ENCODE measurements at regions not wholly inside any gene's neighbourhood (a gene's known extent, or its start where the extent isn't known, plus 50 kb on each side); places are given as distances from the start of the nearest gene placed in this dataset.
"Not testable (repeated sequence)": the region's sequence is repeated elsewhere in the genome, so short reads cannot be mapped to it uniquely, and the experiment has no call there.

DNA sequence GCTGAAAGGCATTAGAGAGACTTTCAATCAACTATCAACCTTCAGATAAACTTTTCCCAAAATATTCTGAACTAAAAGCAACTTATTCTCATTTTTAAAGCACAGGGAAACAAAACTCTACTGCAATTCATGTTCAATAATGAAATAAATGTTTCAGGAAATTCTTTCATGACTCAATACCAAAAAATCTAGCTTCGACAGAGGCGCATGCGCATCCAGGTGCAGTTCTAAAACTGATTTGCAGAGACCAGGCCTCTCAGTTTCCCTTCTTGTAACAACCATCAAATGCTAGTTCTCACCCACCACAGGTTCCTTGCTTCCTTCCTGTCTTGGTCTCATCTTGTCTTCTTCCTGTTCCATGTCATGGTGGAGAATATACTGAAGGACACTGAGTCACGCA lies 55.3 kb upstream of the NRBF2 start:
- DNase-seq: no peak

DNA sequence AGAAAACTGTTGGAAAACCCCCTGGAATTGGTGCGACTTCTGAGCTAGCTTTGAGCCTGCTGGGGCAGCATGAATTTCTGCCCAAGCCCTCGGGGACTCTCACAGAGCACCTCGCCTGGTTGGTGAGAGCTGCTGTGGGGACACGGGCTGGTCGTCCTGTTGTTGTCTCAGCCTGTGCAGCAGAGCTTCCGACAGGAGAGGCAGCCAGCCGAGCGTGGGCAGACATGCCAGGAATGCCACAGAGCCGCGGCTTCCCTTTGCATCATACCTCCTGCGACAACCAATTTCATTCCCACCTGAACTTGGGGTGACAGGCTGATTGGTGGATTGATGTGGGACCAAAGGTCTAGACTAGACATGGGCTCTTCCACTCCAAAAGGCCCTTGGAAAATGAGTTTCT lies 60.2 kb upstream of the NRBF2 start:
- DNase-seq: no peak

DNA sequence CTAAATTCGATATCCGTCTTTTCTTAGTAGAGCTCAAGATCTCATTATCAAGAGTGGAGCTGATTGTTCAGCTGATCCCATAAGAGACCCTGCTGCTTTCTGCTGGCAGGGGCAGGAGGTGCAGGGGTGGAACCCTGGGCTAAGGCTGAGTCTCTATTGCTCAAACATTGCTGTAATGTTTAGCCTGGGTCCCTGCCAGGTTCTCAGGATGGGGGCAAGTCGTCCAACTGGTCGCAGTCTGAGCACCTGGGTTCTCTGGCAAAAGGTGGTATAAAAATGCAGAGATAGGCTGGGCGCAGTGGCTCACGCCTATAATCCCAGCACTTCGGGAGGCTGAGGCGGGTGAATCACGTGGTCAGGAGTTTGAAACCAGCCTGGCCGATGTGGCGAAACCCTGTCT lies 62.0 kb upstream of the NRBF2 start:
- no peak for DNase-seq

DNA sequence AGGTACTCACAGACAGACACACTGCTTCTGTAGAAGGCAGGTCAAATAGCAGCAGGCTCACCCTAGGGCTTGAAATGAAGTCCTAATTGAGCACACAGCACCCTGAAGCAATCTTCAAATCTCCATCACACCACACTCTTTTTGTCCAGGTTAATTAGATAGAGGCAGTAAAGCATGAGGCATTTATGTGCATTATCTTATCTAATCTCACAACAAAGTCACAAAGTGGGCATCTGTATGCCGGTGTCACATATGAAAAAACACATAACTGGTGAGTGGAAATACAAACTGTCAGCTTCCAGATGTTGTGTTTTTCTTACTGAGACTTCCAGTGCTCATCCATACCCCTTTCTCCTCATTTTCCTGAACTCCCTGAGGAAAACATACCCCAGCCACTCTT lies 63.8 kb upstream of the NRBF2 start:
- no peak for DNase-seq

DNA sequence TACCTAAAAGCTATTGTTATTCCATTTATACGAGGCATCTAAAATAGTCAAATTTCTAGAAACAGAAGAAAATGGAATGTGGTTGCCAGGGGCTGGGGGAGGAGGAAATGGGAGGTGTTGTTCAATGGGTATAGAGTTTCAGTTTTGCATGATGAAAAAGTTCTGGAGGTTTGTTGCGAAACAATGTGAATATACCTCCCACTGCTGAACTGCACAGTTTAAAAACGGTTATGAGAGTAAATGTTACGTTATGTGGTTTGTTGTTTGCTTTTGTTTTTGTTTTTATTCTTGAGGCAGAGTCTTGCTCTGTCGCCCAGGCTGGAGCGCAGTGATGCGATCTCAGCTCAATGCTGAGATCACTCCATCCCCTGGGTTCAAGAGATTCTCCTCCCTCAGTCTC lies 64.9 kb upstream of the NRBF2 start:
- no peak for DNase-seq

DNA sequence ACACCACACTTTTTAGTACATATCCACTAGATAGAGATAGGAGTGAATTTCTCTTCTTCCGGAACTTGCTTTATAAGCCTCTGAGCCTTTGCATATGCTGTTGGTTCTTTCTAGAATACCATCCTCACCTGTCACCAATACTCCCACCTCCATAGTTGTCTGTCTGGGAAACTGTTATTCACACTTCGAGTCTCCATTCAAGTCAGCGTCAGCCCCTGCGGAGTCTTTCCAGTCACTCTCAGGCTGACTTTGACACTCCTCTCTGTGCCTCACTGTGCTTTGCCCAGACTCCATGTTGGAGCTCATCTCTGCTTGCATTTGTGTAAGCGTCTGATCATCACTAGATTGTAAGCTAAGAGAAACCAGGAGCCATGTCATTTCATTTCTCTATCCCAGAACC lies 66.5 kb upstream of the NRBF2 start:
- DNase-seq: no peak

DNA sequence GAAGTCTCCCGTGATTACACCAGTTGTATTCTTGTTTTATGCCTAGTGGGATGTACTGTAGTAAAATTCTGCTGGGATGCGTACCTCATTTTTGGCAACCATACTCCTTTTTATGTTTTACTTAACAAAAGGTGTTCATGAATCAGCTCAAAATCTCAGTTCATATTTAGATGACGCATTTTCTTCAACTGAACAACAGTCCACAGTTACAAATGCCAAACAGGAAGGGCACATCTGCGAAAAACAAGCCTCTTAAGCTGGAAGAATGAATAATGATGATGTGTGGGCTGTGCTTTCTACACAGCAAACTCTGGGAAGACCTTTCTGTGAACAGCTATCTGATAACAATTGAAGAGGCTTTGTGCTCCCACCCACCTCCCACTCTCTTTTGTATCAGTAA lies 68.4 kb upstream of the NRBF2 start:
- DNase-seq: no peak

DNA sequence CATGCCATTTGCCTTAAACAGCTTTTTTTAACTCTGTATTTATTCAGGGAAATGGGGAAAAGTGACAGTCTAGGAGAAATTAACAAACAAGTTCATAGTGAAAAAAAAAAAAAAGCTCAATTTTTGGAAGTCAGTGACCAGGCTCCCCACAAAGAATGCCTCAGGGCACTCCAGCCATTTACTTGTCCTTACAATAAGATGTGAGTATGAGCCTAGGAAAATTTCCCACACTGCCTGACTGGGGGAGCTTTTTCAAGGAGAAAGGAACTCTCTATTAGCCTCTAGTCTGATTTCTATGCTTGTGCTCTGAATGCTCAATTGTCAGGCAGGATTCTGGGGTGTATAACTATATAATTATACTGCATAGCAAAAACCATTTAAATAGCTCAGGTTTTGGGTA lies 74.9 kb upstream of the NRBF2 start:
- DNase-seq: no peak

DNA sequence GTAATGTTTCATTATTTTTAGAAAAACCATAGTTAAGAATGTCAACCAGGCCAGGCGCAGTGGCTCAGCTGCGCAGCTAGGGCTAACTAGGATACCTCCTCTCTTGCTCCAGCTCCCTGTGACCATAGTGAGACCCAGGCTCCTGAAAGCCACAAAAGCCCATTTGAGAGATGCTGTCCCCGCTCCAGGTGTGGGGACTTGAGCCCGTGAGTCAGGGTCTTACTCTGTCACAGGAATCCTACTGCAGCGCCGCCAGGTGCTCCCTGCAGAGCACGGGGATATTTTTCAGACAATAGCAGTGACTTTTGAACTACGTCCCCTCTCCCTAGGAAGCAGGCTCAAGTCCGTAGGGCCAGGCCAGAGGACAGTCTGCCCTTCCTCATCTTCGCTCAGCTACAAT lies 75.6 kb upstream of the NRBF2 start:
- no peak for DNase-seq

DNA sequence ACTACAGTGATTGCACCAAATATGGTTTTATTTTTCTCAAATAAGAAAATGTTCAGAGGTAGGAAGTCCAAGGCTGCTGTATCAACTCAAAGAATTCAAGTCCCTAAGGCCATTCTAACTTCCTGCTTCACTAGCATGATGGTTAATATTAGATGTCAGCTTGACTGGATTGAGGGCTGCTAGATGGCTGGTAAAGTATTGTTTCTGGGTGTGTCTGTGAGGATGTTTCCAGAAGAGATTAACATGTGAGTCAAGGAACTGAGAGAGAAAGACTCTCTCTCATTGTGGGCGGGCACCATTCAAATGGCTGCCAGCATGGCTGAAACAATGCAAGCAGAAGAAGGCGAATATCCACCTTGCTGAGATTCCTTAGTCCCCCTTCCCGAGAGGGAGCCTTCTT lies 77.4 kb upstream of the NRBF2 start:
- no peak for DNase-seq

DNA sequence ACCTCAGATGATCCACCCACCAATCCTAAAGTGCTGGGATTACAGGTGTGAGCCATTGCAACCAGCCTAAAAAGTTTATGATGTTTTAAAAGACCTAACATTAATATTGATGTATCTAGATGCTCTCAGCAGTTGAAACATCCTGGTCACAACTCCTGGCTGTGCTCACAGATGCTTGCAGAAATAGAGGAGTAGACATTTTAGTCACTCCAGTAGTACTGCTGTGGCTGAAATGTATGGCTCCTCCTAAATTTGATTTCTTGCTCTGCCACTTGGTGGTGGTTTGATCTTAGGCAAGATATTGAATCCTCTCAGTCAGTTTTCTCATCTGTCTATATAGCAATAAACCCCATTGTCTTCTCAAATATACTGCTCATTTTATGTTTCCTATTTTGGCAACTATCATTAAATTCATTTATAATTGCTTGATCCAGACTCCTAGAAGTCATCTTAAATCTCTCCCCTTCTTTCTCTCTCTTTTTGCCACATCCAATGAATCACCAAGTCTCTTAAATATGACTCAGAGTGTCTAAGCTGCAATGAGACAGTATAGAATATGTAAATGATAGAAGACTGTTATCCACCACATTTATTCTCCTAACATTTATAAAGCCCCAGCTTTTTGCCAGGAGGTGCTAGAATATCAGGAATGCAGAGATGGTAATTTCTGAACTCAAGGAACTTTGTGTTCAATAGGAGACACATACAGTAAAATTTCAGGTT lies 78.1 kb upstream of the NRBF2 start:
- no peak for DNase-seq

DNA sequence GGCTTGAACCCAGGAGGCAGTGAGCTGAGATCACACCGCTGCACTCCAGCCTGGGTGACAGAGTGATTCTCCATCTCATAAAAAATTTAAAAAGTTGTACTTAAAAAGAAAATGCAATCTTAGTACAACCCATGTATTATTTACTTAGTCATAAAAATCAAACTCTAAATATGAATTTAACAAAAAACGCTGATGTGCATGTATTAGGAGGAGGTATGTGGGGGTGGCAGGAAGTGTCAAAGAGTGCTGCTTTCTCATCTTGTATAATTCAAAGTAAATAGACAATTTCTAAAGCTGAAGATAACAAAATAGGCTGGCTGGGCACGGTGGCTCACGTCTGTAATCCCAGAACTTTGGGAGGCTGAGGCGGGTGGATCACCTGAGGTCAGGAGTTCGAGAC lies 81.0 kb upstream of the NRBF2 start:
- no peak for DNase-seq

DNA sequence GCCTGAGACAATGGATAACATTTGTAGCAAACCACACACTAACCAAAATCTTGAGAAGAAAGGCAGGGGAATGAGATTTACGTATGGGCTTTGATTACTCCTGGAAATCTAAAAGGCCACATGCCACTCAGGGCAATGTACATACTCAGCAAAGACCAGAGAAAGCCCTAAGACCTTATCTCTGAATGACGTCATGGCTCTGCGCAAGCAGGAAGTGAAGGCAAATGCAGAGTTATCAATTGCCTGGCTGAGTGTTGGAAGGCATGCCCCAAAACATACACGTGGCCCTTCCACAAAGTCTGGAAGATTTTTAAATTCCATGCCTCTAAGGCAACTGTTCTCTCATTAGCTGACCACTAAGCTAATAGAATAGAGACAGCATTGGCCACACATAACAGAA lies 90.9 kb upstream of the NRBF2 start:
- no peak for DNase-seq

DNA sequence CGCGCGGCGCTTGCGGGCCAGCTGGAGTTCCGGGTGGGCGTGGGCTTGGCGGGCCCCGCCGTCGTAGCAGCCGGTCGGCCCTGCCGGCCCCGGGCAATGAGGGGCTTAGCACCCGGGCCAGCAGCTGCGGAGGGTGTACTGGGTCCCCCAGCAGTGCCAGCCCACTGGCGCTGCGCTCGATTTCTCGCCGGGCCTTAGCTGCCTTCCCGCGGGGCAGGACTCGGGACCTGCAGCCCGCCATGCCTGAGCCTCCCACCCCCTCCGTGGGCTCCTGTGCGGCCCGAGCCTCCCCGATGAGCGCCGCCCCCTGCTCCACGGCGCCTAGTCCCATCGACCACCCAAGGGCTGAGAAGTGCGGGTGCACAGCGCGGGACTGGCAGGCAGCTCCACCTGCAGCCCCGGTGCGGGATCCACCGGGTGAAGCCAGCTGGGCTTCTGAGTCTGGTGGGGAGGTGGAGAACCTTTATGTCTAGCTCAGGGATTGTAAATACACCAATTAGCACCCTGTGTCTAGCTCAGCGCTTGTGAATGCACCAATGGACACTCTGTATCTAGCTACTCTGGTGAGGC lies 99.4 kb upstream of the NRBF2 start:
- not testable (repeated sequence) for DNase-seq

DNA sequence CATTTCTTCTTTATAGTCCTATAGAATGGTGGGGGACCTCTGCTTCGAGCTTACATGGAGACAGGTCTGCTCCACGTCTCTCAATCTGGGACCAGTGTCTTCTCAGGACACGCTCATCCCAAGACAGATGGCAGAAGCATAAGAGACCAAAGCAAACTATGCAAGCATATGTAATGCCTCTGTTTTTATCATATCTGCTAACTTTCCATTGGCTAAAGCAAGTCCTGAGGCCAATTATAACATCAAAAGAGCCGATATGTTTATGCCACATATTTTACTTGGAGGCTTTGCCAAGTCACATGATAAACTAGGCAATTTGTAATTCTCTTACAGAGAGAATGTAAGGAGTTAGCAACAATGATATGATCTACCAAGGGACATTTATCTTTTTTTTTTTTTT lies 102.6 kb upstream of the NRBF2 start:
- DNase-seq: no peak

DNA sequence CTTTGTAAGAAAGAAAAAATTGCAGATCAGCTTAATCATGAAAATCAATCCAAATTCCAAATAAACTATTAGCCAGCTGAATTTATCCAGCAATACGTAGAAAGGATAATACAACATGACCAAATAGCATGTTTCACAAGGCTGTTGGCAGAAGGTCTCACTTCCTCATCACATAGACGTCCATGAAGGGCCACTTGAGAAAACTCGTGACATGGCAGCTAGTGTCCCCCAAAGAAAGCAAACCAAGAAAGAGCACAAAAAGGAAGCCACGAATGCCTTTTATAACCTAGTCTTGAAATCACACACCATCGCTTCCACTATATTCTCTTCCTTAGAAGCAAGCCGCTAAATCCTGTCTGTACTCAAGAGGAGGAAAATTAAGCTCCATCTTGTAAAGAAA lies 105.6 kb upstream of the NRBF2 start:
- DNase-seq: no peak

DNA sequence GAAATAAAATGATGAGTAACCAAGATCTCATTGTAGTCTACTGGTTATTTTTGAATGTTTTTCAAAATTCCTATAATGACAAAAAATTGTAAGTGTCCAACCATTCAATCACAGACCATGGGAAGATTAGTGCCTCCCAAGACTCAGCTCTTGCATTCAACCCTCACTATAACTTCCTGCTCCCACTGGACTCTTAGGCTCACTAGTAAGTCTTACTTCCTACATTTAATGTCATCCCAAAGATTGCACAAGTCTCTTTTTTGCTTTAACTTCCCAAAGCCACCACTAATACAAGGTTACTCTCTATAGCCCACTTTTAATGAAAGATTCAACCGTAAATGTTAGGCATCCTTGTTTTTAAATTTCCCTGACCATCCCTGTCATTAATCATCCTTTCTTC lies 111.9 kb upstream of the NRBF2 start:
- DNase-seq: no peak

DNA sequence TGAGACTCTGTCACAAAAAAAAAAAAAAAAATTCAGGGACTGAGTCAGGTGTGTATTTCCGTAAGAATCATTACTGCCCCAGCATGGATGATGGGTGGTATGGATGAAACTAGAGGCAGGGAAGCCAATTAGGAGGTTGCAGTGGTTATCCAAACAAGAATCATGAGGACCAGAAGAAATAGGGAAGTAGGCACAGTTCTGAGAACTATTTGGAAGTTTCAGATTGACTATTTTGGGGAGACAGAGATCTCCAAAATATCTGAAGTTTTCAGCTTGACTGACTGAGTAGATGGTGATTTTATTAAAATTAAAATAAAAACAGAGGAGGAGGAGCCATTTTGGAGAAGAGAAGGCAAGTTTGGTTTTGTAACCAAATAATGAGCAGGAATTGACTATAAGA lies 119.4 kb upstream of the NRBF2 start:
- DNase-seq: no peak

DNA sequence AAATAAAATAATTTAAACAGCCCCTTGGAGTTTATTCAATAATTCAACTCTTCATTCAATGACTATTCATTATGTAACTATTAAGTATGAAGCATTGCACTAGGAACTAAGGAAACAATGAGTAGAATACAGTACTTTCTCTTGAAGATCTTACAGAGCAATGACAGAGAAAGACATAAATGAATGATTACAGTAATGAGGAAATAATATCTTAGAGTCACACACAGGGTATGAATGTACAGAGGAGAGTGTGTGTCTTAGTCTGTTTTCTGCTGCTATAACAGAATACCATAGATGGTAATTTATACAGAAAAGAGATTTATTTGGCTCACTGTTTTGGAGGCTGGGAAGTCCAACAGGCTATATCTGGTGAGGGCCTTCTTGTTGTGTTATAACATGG lies 120.5 kb upstream of the NRBF2 start:
- no peak for DNase-seq

DNA sequence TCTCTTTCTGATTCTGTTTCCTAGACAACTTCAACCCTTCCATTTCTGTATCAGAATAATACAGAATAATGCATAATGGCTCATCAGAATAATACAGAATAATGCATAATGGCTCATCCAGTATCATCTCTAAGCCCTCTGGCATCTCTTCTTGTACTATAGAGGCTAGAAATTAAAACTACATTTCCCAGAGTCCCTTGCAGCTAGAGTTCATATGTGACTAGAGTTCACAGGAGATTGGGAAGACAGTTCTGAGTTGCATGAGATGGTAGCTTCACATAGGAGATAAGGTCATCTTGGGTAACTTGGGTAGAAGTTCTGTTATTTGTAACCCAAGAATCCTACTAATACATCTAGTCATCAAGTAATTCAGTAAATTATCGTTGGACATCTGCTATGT lies 122.9 kb upstream of the NRBF2 start:
- no peak for DNase-seq

DNA sequence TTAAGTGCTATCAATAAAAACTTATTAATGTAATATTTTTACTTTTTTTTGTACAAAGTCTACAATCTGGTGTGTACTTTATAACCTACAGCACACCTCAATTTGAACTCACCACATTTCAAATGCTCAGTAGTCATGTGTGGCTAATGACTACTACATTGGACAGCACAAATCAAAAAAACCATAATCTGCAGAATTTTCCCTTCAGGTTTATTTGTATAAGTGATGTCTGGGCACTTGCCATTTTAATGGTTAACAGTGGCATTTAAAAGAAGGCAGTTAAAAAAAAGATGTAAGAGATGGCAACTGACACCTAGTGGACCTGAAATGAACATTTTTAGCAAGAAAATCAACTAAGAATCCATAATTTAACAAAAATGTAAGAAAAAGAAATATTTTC lies 124.6 kb upstream of the NRBF2 start:
- DNase-seq: no peak

DNA sequence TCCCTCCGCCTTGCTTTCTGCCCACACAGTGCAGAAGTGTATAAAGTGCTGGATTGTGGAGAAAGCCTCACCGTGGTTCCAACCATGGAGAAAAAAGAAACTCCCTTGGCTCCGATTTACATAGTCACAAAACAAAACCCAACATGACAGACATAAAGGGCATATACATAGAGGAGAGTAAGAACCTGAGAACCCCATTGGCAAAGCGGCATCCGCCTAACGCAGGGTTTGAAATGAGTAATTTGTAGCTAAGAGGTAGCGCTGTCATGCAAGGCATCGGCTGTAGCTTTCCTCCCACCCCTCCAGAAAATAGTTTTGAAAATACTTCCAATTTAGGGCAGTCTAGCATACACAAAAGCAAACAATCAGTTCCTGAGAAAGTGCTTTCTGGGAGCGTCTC lies 126.0 kb upstream of the NRBF2 start:
- no peak for DNase-seq

DNA sequence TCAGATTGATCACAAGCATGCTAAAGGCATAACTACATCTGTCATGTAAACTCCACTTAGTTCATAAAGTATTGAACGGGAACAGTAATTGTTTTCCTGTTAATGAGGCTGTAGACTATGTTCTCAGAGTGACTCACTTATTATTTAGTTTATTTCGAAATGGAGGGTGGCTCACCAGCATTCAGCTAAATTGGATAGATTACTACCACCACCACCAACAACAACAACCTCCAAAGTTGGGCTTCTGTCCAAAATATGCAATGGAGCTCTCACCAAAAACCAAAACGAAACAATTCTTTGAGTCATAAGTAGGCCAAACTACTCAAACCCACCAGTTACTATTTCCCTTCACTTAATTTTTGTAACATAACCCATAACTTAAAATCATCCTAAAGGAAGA lies 127.9 kb upstream of the NRBF2 start:
- no peak for DNase-seq

DNA sequence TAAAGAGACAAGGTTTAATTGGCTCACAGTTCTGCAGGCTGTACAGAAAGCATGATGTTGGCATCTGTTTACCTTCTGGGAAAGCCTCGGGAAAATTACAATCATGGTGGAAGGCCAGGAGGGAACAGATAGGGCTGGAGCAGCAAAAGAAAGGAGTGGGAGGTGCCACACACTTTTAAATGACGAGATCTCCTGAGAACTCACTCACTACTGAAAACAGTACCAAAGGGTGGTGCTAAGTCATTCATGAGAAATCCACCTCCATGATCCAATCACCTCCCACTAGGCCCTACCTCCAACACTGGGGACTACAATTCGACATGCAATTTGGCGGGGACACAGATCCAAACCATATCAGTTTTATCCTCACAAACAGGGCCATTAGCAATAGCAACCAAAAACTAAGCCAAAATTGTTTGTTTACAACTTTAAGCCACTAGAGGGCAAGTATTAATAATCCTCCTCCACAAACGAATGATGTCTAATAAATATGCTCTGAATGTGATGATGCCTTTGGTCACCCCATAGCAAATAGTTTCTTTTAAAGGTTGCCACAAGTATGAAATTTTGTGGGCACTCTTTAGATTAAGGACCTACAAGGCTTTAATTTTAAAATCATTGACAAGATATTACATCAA lies 129.2 kb upstream of the NRBF2 start:
- peak; percentile 10 for DNase-seq

DNA sequence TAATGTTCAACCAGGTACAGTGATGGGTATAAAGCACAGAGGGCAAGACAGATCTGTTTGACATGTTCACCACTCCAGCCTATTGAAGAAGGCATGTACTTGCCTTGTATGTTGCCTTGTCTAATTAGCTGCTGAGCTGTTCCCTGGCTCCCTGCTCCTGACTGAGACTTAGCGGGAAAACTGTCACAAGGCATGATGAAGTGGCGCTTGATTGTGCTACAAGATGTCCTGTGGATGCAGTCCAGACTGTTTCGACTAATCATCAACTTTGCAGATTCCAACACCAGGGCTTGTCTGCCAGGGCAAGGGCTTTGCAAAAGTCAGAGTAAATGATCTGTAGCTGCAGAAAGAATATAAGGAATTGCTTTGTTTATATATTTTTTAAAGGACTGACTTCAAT lies 136.2 kb upstream of the NRBF2 start:
- no peak for DNase-seq

Data from CD4-positive, alpha-beta T cell treated with Interleukin-21 for 1 hour (primary cell).